ENCODE measurements at regions not wholly inside any gene's neighbourhood (a gene's known extent, or its start where the extent isn't known, plus 50 kb on each side); places are given as distances from the start of the nearest gene placed in this dataset.
"Not testable (repeated sequence)": the region's sequence is repeated elsewhere in the genome, so short reads cannot be mapped to it uniquely, and the experiment has no call there.

DNA sequence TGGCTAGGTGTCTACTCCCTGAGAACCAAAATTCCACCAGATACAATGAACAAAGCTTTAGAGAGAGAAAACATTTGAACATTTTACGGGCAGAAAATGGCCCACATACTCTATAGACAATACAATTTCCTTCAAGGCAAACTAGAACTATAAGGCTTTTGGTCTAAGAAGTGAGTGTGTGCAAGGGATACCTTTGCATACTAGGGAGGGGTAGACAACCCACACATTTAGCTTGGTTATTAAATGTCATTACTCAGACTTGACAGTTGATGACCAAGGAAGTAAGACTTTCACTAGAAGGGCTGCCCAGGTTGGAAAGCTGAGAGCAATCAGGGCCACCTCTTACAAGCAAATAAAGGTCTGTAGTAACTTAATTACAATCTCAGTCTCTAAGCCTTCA lies 64.0 kb upstream of the PLEKHM1 start:
- DNase-seq; H3K9me3 Mint-ChIP-seq; H3K27me3 Mint-ChIP-seq; ATAC-seq; H3K4me1 Mint-ChIP-seq; H3K27ac Mint-ChIP-seq; H3K4me3 Mint-ChIP-seq; H3K36me3 Mint-ChIP-seq (ENCODE audit: low read depth): not testable (repeated sequence)

DNA sequence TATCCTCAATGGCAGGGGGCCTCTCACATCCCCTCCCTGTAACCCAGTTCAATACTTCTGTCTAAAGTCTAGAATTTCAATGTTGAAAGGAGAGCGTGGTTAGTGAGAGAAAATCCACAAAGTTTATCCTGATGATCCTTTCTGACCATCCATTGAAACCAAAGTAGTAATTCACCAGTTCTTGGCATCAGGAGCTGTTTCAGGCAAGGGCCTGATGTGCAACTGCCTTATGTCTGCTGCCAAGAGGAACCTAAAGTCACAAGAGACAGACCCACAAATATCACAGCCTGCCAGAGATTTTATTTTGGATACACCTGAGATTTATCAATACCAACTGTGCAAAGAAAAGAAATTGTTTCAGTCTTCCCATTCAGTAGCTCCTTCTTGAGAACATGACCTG lies 68.3 kb upstream of the PLEKHM1 start:
- not testable (repeated sequence) for H3K27me3 Mint-ChIP-seq; H3K9me3 Mint-ChIP-seq; H3K27ac Mint-ChIP-seq; DNase-seq; H3K4me3 Mint-ChIP-seq; H3K36me3 Mint-ChIP-seq (ENCODE audit: low read depth); H3K4me1 Mint-ChIP-seq; ATAC-seq

DNA sequence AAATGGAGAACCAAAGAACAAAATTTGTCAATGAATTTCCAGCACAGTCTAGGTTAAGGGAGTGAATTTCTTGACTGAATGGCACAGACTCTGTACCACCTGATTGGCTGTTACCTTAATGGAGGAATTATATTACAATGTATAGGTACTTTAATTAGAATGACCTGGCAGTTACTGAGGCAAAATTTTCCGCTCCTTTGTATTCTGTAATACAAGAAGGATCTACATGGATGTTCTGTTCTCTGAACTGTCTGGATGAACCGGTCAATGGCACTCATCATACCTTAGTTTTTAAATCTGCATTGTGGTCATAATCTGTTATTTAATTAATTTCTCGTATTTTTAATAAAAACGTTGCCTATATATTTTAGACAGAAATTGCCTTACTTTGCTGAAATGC lies 72.3 kb upstream of the PLEKHM1 start:
- not testable (repeated sequence) for H3K36me3 Mint-ChIP-seq (ENCODE audit: low read depth); H3K27me3 Mint-ChIP-seq; H3K4me3 Mint-ChIP-seq; DNase-seq; H3K27ac Mint-ChIP-seq; H3K9me3 Mint-ChIP-seq; ATAC-seq
- H3K4me1 Mint-ChIP-seq, result peaks cover 12% of the 10 kb centered on the region

DNA sequence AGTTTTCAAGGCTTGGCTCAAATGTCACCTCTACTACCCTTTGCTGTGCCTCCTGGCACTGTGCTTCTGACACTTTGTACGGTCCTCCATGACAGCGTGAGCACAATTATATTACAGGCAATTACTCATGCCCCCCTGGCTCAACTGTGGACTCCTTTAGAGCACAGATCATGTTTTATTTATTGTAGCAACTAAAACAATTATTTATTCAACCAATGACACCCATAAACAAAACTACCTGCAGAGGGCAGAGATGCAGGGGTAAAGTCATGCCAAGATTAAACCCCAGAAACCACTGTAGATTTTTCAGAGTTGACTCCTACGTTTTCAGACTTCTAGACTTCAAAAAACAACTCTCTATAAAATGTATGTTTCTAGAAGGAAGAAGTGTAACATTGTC lies 72.8 kb upstream of the PLEKHM1 start:
- not testable (repeated sequence) for H3K36me3 Mint-ChIP-seq (ENCODE audit: low read depth); ATAC-seq; DNase-seq; H3K27me3 Mint-ChIP-seq; H3K27ac Mint-ChIP-seq; H3K4me3 Mint-ChIP-seq; H3K9me3 Mint-ChIP-seq
- peaks cover 14% of the 10 kb centered on the region for H3K4me1 Mint-ChIP-seq

DNA sequence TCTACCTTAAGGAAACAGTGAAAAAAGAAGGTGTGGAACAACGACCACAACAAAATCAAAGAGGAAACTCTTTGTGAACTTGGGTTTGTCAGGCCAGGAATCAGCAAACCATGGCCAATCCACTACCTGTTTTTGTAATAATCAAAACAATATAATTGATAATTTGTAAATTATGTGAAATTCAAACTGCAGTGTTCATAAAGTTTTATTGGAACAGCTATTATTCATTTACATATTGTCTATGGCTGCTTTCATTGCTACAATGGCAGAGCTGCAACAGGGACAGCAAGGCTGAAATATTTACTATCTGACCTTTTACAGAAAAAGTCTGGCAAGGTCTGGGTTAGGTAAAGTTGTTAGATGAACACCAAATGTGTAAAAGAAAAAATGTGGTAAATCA lies 77.8 kb upstream of the PLEKHM1 start:
- H3K27ac Mint-ChIP-seq; H3K27me3 Mint-ChIP-seq; H3K4me3 Mint-ChIP-seq; H3K36me3 Mint-ChIP-seq (ENCODE audit: low read depth); DNase-seq; ATAC-seq; H3K9me3 Mint-ChIP-seq: not testable (repeated sequence)
- H3K4me1 Mint-ChIP-seq, result peaks cover 15% of the 10 kb centered on the region

DNA sequence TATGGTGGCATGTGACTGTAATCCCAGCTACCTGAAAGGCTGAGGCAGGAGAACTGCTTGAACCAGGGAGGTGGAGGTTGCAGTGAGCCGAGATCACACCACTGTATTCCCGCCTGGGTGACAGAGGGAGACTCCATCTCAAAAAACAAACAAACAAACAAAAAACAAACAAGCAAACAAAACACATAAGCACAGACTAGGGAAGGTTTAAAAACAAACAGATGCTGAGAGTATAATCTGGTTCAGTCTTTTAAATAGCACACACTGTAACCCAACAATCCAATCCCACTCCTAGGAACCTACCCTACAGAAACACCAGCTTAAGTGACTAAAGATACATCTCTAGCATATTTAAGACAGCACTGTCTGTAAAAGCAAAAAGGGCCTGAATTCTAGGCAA lies 82.8 kb upstream of the PLEKHM1 start:
- H3K4me3 Mint-ChIP-seq; ATAC-seq; H3K36me3 Mint-ChIP-seq (ENCODE audit: low read depth); DNase-seq; H3K9me3 Mint-ChIP-seq; H3K27ac Mint-ChIP-seq; H3K27me3 Mint-ChIP-seq: not testable (repeated sequence)
- peaks cover 39% of the 10 kb centered on the region for H3K4me1 Mint-ChIP-seq

DNA sequence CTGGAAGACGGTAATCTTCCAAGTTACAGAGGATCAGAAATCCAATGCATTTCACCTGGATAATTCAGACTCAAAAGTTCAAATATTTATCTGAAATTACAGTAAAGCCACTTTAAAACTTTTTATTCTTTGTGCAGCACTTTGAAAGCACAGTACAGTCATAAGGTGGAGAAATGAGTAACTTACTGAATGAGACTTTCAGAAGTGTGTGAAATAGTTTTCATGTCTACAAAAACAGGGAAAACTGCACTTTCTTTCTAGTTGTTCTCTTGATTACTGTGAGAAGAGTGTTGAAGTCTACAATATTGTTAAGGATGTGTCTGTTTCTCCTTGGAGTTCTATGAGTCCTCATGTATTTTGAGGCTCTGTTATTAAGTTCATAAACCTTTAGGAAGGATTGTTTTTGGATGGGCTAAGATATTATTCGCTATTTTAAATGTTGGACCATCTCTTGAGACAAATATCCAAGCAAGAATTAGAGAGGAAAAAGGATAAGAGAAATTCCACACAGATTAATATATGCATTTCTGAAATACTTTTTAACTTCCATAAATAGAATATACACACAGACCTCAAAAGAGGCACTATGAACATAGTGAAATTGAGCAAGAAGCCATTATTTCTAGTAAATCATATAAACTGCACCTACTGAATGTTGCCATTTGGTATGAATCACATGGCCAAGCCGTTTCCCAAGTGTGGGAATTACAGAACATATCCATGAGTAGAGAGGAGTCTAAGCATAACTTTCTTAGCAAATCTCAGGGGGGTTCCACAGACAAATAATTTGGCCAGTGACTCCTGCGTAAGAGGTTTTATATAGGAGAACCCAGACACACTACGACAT lies 83.6 kb upstream of the PLEKHM1 start:
- no peaks in the 10 kb centered on the region for H3K27me3 Mint-ChIP-seq
- DNase-seq, result no peak
- H3K9me3 Mint-ChIP-seq, result no peaks in the 10 kb centered on the region
- H3K36me3 Mint-ChIP-seq (ENCODE audit: low read depth), result no peaks in the 10 kb centered on the region
- no peak overlapping the region for H3K4me3 Mint-ChIP-seq
- H3K27ac Mint-ChIP-seq, result no peak overlapping the region
- H3K4me1 Mint-ChIP-seq, result peaks cover 36% of the 10 kb centered on the region
- ATAC-seq, result peak; percentile 40

DNA sequence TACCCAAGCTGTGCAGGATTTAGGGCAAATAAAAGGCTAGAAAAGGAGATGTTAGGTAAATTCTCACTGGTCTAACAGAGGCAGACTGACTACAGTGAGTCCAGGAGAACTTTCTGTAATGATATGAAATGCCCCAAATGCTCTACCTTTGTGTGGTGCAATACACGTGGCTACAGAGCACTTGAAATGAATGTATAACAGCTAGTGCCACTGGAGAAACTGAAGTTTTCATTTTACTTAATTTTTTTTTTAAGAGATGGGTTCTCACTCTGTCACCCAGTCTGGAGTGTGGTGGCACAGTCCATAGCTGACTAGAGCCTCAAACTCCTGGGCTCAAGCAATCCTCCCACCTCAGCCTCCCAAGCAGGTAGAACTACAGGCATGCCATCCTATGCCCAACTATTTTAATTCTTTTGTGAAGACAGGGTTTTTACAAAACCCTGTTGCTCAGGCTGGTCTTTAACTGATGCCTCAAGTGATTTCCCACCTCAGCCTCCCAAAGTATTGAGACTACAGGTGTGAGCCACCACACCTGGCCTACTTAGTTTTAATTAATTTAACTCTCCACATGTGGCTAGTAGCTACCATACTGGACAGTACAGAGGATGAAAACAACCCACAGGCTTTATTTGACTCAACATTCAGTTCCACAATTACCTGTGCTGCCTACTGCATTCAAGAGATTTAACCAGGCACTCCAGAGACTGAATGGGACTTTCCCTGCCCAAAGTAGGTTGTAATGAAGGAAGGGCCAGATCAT lies 84.8 kb upstream of the PLEKHM1 start:
- H3K4me3 Mint-ChIP-seq, result no peak overlapping the region
- no peak overlapping the region for H3K27ac Mint-ChIP-seq
- H3K4me1 Mint-ChIP-seq, result peaks cover 45% of the 10 kb centered on the region

DNA sequence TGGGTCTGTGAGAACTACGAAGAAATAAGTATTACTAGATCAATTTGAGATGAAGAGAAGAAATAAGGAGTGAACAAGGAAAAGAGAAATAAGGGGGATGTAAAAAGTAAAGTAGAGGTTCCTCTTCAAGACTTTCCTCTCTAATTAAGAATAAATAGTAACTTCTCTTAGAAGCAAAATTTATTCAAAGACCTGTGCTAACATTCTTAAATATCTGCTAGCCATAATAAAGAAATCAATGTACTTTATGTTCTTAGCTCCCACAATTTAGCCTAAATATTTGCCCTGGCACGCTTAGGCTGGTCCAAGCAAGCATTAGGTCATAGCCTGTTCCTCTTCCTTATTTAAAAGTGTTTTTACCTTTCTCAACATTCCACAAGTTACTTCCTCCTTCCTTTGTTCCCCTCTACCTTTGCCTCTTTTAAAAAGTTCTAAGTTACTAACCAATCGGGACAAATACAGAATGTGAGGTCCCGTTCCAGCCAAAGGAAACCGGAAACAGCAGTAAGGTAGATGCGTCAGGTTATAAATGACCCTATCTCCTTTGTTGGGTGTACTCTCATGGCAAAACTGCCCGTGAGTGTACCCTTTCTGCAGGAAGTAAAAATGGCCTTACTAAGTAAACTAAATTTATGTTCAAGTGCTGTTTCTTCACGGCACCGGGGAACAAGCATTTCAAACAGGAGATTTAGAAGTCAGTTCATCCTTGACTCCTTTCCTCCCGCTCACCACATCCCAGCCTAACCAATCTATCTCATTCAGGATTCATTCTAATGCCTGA lies 86.2 kb upstream of the PLEKHM1 start:
- not testable (repeated sequence) for H3K4me3 Mint-ChIP-seq; H3K27me3 Mint-ChIP-seq; DNase-seq; H3K27ac Mint-ChIP-seq; H3K9me3 Mint-ChIP-seq; ATAC-seq; H3K36me3 Mint-ChIP-seq (ENCODE audit: low read depth)
- H3K4me1 Mint-ChIP-seq, result peaks cover 55% of the 10 kb centered on the region

More for the DNA sequence above, 84.8 kb upstream of the PLEKHM1 start:
- DNase-seq (no peak), ATAC-seq (peak; percentile 29)
- Mint-ChIP-seq H3K27me3 (no peaks in the 10 kb centered on the region), H3K36me3 (ENCODE audit: low read depth) (no peaks in the 10 kb centered on the region), H3K9me3 (no peaks in the 10 kb centered on the region)

DNA sequence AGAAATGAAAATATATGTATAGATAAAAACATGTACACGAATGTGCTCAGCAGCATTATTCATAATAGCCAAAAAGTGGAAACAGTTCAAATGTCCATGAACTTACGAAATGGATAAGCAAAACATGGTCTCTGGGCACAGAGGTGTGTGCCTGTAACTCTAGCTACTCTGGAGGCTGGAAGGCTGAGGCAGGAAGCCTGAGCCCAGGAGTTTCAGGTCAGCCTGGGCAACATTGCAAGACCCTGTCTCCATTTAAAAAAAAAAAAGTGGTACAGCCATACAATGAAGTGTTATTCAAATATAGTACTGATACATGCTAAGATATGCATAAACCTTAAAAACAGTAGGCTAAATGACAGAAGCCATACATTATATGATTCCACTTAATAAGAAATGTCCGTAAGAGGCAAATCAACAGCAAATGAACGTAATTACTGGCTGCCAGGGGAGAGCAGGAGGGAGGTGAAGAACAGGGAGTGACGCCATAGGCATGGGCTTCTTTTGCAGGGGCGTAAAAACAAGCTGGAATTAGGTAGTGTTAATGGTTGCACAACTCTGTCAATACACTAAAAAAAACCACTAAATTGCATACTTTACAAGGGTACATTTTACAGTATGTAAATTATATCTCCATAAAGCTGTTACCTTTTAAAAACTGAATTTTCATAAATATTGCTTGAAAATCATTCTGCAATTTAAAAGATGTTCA lies 87.2 kb upstream of the PLEKHM1 start:
- Mint-ChIP-seq H3K4me1 (peaks cover 64% of the 10 kb centered on the region), H3K9me3 (no peaks in the 10 kb centered on the region), H3K4me3 (no peak overlapping the region), H3K27me3 (no peaks in the 10 kb centered on the region), H3K36me3 (ENCODE audit: low read depth) (peaks cover 9% of the 10 kb centered on the region), H3K27ac (no peak overlapping the region)
- DNase-seq (no peak), ATAC-seq (no peak)

DNA sequence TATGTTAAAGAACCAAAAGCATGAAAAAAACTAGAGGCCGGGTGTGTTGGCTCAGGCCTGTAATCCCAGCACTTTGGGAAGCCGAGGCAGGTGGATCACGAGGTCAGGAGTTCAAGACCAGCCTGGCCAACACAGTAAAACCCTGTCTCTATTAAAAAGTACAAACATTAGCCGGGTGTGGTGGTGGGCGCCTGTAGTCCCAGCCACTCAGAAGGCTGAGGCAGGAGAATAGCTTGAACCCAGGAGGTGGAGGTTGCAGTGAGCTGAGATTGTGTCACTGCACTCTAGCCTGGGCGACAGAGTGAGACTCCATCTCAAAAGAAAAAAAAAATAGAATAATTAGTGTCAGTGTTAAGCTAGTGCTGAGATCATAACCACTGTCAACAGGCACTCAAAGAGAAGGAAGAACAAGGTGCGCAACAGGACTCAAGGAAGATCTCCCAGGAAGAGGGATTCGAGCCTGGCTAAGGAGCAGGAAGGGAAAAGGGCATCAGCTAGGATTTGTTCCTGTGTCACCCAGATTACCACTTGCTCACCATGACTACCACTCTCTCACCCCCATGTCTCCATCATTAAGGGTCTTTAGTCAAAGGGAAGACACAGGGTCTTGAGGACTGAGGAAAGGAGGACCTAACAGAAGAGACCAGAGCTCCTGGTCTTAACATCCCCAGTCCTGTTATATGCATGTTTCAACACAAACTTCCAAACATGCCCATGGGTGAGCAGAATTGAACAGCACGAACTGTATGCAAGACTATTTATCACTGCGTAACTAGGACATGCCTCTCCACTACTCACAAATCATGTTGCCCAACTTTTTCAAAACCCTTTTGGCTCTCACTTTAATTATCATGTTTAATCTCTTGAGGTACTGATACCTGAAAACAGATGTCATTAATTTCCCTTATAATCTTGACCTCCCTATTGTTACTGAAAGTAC lies 88.3 kb upstream of the PLEKHM1 start:
- no peak for ATAC-seq
- H3K27ac Mint-ChIP-seq, result no peak overlapping the region
- no peaks in the 10 kb centered on the region for H3K9me3 Mint-ChIP-seq
- peaks cover 69% of the 10 kb centered on the region for H3K4me1 Mint-ChIP-seq
- DNase-seq, result no peak
- no peaks in the 10 kb centered on the region for H3K27me3 Mint-ChIP-seq
- peaks cover 12% of the 10 kb centered on the region for H3K36me3 Mint-ChIP-seq (ENCODE audit: low read depth)
- no peak overlapping the region for H3K4me3 Mint-ChIP-seq

DNA sequence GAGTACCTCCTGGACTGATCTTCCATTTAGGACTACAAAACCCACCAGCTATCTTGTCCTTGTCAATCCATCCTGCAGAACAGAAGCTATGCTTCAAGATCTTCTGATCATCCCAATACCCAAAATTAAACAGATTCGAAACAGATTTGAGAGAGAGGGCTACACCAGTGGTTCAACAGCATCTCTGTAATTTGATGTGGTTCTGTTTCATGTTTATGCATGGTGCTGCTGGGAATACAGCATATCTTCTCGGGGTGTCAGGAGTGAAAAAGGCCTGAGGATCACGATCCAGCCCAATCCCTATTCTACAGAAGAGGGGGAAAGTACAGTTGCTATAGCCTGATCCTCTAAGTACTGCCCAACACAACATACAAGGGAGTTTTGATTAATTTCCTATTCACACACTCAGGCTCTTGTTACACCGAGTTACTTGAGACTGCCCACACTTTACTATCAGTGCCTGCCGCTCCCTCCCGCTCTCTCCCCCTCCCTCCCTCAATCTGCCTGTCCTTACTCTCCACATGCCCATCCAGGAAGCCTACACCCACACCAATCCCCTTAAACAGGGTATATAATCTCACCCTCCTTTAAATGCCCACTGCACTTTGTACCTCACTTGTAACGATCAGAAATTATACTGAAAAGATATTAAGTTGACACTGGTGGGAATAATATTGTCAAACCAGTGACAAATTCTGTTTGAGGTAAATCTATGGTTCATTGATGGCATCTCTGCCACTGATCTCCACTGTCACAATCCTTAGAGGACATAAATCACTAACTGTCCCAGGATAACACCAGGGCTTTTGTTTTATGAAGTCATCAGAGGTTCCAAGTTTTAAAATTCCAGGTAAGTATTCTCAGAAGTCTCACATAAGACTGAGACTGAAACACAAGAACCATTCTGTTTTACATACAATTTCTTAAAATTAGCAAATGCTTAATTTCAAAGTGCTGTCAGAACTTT lies 89.3 kb upstream of the PLEKHM1 start:
- DNase-seq, result no peak
- peaks cover 12% of the 10 kb centered on the region for H3K36me3 Mint-ChIP-seq (ENCODE audit: low read depth)
- no peaks in the 10 kb centered on the region for H3K27me3 Mint-ChIP-seq
- no peak for ATAC-seq
- no peak overlapping the region for H3K4me3 Mint-ChIP-seq
- H3K9me3 Mint-ChIP-seq, result no peaks in the 10 kb centered on the region
- no peak overlapping the region for H3K27ac Mint-ChIP-seq
- peaks cover 59% of the 10 kb centered on the region for H3K4me1 Mint-ChIP-seq

All from activated naive CD8-positive, alpha-beta T cell treated with anti-CD3 and anti-CD28 coated beads, Interleukin-2, amount 50 U/mL, for 24 hours (primary cell).